GM18511 (cell line): ENCODE measurements at regions not wholly inside any gene's neighbourhood (a gene's known extent, or its start where the extent isn't known, plus 50 kb on each side); places are given as distances from the start of the nearest gene placed in this dataset.
"Not testable (repeated sequence)": the region's sequence is repeated elsewhere in the genome, so short reads cannot be mapped to it uniquely, and the experiment has no call there.

Experiments used
- ATAC-seq: cut with Tn5 transposase; IDR thresholded peaks from one replicate; pipeline ENCODE4 v1.9.1; 2021; ENCODE audit warnings: mild to moderate bottlenecking, moderate library complexity; ENCODE audit not compliant: unreplicated experiment

- ATAC-seq, result no peak
Observed at GRCh38 chr10:130935897-130936550, 375.5 kb downstream of the TCERG1L start.

DNA sequence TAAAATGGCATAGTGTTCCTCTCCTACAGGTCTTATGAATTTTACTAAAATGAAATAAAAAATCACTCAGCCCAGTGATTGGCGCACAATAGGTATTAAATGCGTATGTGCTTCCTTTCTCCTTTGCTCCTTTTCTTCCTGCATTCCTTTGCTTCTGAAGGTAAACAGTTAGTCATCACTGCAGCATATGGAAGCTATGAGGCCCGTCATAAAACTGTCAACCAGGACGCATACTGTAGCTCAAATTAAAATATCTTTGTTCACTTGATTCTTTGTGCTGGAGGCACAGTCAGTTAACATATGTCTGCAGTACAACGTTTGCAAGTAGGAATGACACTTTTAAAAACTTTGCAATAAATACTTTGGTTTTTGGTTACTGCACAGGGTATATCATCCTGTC, 374.7 kb downstream of the TCERG1L start:
- ATAC-seq, result no peak

GRCh38 chr10:130938051-130938450, 373.5 kb downstream of the TCERG1L start:
- ATAC-seq, result no peak

DNA sequence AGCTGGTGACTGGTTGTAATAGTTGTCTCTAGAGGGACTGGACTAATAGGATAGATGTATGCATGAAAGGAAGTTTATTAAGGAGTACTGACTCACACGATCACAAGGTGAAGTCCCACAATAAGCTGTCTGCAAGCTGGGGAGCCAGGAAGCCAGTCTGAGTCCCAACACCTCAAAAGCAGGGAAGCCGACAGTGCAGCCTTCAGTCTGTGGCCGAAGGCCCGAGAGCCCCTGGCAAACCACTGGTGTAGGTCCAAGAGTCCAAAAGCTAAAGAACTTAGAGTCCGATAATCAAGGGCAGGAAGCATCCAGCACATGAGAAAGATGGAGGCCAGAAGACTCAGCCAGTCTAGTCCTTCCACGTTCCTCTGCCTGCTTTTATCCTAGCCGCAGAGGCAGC, 372.6 kb downstream of the TCERG1L start:
- not testable (repeated sequence) for ATAC-seq

- no peak for ATAC-seq
Observed at GRCh38 chr10:130941886-130942285, 369.6 kb downstream of the TCERG1L start.

DNA sequence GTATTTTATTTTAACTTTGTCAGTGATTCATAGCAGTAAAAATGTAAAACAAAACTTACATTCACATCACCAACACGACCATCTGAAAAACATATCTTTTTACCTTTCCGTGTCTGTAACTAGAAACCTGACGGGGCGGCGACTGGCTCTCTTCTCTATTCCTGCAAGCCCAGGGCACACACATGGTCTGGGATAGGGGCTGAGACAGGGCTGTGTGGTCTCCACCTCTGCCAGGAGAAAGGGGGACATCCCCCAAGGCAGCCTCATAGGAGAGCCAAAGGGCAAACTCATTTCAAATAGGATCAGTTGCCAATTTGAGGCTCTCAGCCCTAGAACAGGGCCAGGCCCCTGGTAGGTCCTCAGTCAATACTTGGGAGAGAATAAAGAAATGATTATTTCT, 359.4 kb downstream of the TCERG1L start:
- no peak for ATAC-seq

GRCh38 chr10:130954326-130954905, 357.1 kb downstream of the TCERG1L start:
- no peak for ATAC-seq

GRCh38 chr10:130956251-130956650, 355.3 kb downstream of the TCERG1L start:
- no peak for ATAC-seq

- no peak for ATAC-seq
Observed at GRCh38 chr10:130957423-130957822, 354.1 kb downstream of the TCERG1L start.

GRCh38 chr10:130958003-130958402, 353.5 kb downstream of the TCERG1L start:
- no peak for ATAC-seq

DNA sequence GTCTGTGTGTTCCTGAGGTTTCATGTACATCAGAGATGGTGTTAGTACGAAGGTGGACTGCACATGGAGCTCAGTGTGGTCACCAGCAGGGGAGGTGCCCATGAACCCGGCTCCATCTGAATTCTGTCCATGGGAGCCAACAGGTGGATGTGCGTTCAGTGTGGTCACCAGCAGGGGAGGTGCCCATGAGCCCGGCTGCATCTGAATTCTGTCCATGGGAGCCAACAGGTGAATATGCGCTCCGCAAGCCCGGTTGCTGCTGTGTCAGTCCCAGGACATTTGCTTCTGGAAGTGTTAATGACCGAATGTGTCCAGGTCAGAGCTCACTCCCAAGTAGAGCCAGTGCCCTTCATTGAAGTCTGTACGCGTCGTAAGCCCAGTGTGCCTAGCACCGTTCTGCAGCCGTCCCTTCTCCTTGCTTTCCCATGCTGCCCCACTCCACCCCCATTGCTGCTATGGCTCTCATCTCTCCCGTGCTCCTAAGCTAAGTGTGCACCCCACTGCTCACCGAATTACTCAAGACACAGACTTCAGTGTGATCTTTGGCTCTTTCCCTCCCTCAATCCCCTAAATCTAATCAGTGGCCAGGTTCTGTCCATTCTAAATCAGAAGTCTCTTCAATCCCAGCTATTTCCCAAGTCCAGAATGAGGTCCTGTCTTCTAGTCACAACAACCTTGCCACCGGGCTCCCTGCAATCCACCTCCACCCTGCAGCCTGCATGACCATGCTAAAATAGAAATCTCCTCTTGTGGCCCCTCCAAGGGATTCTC, 352.4 kb downstream of the TCERG1L start:
- ATAC-seq, result no peak

DNA sequence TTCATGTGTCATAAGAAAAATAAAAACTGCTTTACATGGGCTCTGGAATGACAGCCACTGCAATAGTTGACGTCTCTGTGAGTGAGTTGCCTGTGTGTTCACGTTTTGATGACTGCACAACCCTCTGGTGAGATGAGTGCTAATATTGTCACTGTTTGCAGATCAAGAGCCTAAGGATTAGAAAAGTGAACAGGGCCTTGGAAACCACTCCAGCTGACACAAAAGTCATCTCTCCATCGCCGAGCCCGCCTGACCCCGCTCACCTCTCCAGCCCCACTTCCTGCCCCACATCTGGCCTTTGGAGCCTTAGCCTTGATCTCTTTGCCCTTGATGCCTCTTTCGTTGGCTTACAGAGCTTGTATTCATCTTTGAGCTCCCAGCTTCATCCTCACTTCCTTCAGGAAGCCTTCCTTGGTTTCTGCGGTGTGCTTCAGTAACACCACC, 351.7 kb downstream of the TCERG1L start:
- ATAC-seq, result no peak

- ATAC-seq, result no peak
Observed at GRCh38 chr10:130960531-130960930, 351.0 kb downstream of the TCERG1L start.

DNA sequence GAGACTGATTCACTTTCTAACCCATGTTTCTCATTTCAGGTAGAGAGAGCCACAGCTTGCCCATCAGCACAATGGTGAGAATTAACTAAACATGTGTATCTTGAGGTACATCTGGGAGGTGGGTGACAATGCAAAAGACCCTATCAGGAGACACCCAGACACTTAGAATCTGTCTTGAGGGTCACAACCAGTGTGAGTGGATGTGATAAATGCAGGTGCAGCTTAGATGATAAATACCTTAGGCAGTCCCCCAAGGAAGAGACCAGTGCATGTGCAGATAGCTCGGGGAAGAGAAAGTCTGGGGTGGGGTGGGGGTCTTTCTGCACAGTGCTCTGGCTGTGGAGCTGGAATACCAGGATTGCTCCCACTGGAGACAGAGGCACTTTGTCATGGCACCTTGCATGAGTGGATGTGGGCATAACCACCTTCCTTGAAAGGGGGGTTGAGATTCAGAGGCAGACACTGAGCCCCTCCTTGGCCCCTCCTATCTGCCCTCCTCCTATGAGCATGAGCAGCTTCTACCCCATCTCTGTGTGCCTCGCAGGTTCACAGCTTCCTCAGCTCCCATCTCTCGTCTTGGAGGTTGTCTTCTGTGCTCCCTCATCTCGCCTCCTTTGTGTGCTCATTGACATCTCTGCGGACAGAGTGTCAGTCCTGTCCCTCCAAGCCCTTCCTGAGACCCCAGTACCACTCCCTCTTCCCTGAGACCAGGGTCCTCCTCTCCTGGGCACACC, 349.8 kb downstream of the TCERG1L start:
- no peak for ATAC-seq

DNA sequence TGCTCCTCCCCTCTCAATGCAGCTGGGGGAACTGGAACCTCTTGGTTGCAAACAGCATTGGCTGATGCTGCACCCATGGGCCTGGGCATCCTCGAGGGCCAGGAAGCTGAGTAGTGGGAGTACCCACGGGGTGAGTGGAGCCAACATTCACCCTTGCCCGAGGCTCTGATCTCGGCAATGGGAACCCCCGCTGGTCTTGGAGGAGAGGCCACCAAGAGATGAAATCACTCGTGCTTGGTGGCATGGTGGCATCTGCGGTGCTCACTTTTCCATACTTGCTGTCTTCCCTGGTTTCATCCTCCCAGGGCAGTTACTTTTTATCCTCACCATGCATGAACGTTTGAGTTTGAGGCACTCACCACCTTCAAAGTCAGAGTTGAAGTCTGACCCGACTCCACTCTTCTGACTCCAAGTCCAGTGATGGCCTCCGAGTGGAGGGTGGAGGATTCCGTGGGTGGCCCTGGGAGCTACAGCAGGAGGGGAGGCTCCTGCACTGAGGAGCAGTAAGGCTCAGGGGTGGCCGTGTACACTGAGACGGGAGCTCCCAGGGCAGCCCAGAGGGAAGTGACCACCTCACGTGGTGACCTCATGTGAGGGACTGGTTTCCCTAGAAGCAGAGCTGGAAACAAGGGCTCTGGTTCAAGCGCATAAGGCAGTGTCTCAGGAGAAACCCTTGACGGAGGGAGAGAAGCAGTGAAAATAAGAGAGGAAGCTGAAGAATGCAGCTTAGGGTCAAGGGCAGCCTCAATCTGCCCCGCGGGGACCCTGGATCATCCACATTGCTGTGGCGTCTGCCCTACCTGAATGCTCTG, 349.1 kb downstream of the TCERG1L start:
- ATAC-seq, result no peak

- ATAC-seq, result no peak
Observed at GRCh38 chr10:130963052-130963393, 348.5 kb downstream of the TCERG1L start.

DNA sequence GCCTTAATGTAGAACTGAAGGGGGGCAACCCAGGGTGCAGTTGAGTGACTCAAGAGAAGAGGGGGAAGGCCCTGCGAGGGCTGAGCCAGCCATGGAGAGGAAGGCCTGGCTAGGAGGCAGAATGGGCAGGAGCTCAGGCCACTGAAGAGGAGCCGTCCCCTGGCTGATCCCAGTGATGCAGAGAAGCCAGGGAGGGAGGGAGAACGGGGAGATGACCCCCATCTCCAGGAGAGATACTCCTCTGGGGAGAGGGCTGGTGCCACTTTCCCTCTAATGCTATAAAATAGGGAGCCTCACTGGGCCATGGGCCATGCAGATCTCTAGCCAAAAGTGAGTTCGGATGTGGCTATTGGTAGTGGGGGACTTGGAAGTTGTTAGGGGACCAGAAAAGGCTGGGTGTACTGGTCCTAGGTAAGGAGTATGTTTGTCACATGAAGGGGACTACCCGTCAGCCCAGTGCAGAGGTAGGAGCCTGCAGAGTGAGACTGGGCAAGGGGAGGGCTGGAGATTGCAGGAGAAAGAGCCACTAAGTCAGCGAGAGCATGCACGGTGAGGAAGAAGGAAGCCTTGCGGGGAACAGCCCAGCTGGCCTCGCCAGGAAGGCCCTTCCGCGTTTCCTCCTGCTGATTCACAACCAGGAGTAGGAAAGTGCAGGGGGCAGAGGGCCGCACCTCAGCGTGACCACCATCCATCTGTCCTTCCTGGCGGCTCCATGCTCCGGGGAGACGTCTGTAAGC, 347.6 kb downstream of the TCERG1L start:
- ATAC-seq, result no peak

GRCh38 chr10:130964771-130965170, 346.8 kb downstream of the TCERG1L start:
- ATAC-seq, result no peak

DNA sequence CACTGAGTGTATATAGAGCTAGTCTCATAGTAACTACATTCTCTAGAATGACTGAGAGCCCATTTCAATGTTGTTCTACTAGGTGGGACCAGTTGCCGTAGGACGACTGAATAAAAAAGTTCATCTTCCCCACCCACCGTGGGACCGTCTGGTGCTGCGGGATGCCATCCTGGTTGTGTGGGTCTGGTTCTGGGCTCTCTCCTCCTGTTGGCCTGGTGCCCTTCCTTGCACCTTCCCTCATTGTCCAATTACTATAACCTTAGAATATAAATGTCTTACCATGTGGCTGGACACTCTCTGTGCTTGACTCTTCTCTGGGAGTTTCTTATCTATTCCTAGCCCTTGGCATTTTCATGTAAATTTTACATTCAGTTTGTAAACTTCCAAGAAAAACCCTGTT, 344.4 kb downstream of the TCERG1L start:
- ATAC-seq, result no peak

DNA sequence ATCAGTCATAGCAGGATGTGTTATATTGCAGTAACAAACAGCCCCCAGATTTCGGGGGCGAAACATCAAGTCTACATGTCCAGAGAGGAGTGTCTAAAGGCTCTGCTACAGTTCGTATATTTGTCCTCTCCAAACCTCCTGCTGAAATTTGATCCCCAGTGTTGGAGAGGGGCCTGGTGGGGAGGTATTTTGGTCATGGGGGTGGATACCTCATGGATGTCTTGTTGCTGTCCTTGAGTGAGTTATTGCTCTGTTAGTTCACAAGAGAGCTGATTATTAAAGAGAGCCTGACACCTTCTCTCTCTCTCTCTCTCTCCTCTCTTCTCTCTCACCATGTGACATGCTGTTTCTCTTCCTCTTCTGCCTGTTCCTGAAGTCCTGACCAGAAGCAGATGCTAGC, 343.7 kb downstream of the TCERG1L start:
- no peak for ATAC-seq
